ENCODE measurements at regions not wholly inside any gene's neighbourhood (a gene's known extent, or its start where the extent isn't known, plus 50 kb on each side); places are given as distances from the start of the nearest gene placed in this dataset.
A peak's percentile ranks its signal among the peaks of the same experiment; 100 is the strongest.

DNA sequence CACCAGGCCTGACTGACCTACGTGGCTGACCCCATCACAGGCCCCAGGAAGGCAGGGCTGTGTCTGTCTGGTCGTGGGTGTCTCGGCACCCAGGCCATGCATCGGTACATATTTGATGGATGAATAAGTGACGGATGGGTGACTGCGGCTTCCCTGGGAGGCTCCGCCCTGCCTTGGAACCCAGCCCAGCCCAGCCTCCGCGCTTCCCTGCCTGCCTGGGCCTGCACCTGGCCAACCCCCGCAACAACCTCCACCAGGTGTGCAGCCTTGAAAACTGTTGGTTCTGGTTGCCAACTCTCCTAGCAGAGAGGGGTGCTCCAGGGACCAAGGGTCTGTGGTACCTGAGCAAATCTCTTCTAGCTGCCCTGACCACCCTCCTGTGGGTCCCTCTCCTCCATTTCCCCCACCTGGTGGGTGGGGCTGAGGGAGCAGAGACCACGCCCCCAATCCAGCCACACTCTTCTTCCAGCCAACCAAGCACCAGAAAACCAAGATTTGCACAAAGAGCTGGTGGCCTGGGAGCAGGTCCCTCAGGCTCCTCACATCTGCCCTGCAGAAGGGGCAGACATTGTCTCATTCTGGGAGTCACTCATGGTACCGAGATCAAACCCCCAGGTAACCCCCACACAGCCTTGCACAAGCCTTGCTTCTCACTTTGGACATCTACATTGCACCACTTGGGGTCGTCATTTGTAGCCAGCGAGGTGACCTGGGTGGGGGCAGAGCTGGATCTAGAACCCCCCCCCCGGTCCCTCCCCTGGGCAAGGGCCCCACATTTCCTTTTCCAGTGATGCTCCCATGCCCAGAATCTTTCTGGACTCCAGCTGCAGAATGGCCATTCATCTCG lies 100.6 kb upstream of the IER5L start:
- DNase-seq (ENCODE audit: insufficient read length, low spot score), result no peak
- FAIRE-seq, result no peak

DNA sequence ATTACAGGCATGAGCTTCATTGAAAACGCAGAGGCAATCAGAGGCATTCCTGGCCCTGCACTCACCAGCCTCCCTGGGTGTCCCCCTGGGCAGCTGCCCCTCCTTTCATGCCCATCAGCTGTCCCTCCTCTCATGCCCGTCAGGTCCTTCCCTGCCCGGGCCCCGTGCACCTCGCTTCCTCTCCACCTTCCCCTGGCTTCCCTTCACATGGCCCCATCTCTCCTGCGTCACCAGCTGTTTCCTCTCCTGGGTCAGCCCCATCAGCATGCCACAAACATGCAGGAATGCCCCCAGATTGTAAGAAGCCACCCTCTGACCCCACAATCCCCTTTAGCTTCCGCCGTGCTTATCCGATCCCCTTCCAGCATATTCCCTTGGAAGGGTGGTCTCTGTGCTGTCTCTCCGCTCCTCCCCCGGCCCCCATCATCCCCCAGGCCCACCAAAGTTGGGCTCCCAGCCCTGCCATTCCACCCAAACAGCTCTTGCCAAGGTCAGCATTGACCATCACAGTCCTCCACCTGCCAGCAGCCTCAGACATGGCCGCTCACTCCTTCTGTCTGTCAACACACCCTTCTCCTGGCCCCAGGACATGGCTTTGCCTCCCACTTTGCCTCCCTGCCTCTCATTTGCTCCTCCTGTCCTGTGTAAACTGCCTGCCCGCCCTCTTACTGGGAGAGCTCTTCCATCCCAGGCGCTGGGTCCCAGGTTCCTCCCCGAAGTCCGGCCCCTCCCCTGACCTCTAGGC lies 98.6 kb upstream of the IER5L start:
- no peak for DNase-seq (ENCODE audit: insufficient read length, low spot score)
- no peak for FAIRE-seq

DNA sequence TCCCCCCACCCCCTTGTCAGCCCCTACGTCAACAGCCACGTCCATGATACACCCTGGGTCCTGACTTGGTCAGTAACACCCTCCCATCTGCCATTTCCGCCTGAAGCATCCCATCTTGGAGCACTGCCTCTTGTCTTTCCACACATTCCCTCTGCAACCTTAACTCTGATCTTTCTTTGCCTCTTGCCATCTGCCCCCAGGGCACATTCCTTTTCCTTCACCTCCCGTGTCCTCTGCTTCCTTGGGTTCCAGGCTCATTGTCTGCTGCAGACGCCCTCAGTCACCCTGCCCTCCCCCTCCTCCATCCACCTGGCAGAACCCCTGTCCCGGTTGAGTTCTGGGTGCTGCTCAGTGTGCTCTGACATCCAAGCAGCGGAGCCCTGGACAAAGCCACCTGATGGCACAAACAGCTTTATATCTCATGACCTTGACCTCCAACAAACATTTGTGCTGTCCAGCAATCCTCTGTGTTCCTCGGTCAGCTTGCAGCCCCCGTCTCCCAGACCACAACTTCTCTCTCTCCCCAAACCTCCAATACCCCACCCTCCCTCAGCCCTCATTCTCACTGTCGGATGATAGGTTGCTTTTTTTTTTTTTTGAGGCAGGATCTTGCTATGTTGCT lies 97.7 kb upstream of the IER5L start:
- DNase-seq (ENCODE audit: insufficient read length, low spot score), result no peak
- FAIRE-seq, result no peak

DNA sequence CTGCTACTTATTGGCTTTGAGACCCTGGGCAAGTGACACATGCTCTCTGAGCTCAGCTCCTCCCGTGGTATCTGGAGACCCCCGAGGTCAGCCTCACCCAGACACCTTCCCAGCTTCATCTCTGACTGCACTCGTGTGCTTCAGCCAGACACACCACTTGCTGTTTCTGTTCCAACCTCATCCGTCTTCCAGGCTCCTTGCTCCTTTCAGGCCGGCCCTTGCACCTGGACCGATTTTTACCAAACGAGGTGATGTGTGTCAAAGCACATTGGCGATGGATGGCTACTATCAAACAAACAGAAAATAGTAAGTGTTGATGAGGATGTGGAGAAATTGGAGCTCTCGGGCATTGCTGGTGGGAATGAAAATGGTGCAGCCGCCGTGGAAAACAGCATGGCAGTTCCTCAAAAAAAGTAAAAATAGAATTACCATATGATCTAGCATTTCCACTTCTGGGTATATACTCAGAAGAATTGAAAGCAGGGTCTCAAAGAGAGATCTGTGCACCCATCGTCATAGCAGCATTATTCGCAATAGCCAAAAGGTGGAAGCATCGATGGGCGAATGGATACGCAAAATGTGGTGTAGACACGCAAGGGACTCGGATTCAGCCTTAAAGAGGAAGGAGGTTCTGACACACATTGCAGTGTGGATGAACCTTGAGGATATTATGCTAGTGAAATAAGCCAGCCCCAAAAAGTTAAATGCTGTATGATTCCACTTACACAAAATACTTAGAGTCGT lies 96.1 kb upstream of the IER5L start:
- DNase-seq (ENCODE audit: insufficient read length, low spot score) (no peak), FAIRE-seq (no peak)

DNA sequence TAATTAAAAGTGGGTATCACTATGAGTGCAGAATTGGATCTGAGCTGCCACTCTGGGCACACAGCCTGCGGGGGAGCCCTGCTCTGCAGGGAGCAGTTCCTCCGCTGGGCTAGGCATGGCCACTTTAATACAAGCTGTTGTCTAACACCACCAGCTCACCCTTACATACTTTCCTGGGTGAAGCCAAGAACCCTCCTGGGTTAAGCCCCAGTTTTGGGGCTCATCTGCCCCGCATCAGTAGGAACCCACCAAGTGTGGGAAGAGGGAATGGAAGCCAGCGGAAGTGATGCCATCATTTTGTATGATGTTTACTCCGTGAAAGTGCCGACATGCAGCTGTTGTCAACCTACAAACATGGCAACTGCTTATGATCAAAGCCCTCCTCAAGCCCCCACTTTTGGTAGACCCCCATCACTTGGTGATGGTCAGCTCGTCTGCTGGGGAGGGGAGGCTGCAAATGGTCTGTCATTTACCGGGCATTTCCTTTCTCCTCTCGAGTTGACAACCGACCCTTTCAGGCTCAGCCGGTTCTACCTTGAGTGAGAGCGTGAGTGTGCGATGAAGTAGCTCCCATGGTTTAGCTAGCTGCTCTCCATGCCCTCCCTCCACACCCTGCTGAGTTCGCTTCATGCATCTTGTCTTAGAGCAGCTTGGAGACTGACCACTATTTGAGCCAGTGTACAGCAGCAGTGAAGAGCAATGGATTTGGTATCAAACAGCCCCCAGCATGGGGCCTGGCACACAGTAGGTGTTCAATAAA lies 95.3 kb upstream of the IER5L start:
- DNase-seq (ENCODE audit: insufficient read length, low spot score) (no peak), FAIRE-seq (no peak)

DNA sequence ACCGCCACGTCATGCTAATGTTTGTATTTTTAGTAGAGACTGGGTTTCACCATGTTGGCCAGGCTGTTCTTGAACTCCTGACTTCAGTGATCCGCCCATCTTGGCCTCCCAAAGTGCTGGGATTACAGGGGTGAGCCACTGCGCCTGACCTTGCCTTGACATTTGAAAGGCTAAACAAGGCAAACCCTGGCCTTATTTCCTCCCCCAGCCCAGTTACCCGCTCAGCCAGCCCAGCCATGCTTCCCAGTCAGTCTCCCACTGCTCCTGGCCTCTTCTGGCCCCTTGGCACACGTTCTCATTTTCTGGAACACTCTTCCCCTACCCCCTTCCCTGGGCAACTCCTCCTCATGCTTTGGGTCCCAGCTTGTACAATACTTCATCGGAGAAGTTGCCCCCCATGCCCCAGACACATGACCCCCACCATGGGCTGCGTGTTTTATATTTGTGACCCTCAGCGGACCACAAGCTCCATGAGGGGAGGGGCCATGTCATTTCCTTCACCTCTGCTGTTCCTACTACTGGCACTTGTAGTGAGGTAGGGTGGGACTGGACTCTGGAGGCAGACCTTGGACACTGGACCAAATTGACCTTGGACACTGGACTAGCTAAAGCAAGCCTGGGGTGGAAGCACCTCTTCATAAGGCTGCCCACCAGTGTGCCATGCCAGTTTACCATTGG lies 94.4 kb upstream of the IER5L start:
- FAIRE-seq (no peak), DNase-seq (ENCODE audit: insufficient read length, low spot score) (no peak)

DNA sequence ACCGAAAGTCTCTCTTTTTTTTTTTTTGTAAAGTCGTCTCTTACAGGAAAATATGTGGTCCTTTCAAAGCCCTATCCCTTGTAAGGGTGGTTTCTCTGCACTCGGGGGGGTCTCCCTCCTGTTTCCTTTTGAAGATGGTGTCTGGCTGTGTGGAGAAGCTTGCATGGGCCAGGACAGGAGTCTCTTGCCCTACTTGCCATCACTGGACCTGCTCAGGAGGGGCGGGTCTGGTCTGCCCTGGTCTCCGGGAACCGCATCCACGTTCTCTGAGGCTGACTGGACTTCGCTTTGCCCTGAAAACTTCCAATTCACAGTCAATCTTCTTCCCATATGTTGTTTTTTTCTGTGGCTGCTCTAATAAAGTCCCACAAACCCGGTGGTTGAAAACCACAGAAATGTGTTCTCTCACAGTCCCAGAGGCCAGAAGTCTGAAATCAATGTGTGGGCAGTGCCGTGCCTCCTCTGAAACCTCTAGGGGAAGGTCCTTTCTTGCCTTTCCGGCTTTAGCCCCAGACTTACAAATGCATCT lies 92.9 kb upstream of the IER5L start:
- DNase-seq (ENCODE audit: insufficient read length, low spot score), result no peak
- peak; percentile 95 for FAIRE-seq

DNA sequence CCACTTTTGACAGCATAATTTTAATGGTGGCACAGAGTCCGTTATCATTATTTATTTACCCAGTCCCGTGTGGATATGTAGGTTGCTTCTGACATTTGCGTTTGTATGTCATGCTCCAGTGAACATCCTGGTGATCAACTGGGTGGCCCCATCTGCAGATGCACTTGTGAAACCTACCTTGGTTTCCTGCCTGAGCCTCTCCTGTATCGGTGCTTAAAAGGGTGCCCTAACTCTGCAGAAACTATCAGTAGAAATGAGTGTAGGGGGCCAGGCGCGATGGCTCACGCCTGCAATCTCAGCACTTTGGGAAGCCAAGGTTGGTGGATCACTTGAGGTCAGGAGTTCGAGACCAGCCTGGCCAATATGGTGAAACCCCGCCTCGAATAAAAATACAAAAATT lies 92.1 kb upstream of the IER5L start:
- FAIRE-seq (peak; percentile 97), DNase-seq (ENCODE audit: insufficient read length, low spot score) (peak; percentile 70)

DNA sequence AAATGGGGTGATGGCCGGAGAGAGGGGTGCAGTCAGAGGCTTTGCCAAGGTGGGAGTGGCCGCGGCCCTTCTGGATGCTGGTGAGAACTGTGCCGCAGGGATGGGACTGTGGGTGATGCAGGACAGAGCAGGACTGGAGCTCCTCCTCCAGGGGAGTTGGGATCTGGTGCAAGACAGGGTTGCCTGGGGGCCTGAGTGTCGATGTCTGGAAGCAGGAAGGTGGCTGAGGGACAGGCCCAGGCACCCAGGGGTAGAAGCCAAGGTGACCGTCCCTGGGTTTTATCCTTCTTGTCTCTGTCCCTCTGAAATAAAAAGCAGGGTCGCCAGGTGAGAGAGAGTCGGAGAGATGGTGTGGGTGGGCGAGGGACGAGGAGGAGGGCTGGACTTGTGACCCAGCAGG lies 89.1 kb upstream of the IER5L start:
- FAIRE-seq (no peak), DNase-seq (ENCODE audit: insufficient read length, low spot score) (no peak)

DNA sequence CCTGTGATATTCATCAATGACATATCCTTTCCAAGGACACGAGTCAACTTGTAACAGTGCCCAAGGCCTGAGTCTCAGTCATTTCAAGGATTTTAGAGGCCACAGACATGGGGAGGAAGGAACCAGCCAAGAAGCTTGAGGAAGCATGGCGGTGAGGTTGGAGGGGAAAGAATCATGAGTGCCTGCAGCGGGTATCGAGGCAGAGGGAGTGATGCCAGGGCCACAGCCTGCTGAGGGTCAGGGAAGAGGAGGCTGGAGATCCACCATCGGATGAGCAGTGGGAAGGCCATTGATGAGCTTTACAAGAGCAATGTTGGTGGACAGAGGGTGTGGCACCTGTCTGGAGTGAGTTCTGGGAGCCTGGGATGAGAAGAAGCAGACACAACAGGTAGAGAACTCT lies 88.5 kb upstream of the IER5L start:
- no peak for FAIRE-seq
- no peak for DNase-seq (ENCODE audit: insufficient read length, low spot score)

DNA sequence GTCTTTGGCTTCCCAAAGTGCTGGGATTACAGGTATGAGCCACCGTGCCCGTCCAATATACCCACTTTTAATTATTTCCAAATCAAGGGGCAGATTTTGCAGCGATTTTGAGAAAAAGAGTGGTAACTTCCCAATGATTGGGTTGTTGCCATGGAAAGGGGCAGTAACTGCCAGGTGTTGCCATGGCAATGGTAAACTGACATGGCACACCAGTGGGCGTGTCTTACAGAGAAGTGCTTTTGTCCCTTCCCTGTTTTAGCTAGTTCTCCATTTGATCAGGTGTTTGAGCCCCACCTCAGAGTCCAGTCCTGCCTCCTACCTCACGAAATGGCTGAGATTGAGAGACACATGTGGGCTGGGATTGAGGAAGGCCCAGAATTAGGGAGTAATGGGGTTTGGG lies 86.3 kb upstream of the IER5L start:
- no peak for DNase-seq (ENCODE audit: insufficient read length, low spot score)
- no peak for FAIRE-seq

DNA sequence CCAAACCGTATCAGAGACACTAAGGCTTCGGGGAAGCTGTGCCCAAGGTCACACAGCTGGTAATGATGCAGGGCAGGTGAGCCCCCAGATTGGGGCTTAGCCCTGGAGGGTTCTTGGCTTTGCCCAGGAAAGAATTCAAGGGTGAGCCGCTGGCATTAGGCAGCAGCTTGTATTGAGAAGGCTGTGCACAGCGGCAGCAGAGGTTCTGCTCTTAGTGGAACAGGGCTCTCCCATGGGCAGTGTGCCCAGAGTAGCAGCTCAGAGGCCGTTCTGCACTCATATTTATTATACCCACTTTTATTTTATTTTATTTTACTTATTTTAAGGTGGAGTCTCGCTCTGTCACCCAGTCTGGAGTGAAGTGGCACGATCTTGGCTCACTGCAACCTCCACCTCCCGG lies 85.8 kb upstream of the IER5L start:
- FAIRE-seq, result no peak
- DNase-seq (ENCODE audit: insufficient read length, low spot score), result no peak

DNA sequence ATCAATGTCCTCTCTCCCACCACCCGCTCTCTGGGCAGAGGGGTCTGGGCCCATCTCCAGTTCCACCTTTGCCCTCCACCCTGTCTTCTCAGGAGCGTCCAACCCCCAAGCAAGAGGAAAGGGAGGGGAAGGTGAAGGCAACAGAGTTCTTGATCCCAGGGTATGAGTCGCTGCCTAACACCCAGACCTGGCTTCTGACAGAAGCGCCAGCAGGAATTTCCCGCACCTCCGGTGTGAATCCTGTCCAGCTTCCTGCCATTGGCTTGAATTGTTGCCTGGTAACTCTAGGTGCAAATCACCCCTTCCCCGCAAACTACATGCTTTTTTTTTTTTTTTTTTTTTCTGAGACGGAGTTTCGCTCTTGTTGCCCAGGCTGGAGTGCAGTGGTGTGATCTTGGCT lies 84.2 kb upstream of the IER5L start:
- no peak for FAIRE-seq
- no peak for DNase-seq (ENCODE audit: insufficient read length, low spot score)

DNA sequence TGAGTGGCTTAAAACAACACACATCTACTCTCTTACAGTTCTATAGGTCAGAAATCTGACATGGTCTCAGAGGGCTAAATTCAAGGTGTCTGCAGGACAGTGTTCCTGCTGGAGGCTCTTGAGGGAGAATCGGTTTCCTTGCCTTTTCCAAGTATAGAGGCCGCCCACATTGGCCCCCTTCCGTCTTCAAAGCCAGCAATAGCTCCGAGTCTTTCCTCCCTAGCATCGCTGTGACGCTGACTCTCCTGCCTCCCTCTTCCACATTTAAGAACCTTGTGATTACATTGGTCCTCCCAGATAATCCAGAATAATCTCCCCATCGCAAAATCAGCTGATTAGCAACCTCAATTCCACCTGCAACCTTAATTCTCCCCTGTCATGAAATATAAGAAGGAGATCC lies 81.3 kb upstream of the IER5L start:
- DNase-seq (ENCODE audit: insufficient read length, low spot score), result no peak
- FAIRE-seq, result no peak

DNA sequence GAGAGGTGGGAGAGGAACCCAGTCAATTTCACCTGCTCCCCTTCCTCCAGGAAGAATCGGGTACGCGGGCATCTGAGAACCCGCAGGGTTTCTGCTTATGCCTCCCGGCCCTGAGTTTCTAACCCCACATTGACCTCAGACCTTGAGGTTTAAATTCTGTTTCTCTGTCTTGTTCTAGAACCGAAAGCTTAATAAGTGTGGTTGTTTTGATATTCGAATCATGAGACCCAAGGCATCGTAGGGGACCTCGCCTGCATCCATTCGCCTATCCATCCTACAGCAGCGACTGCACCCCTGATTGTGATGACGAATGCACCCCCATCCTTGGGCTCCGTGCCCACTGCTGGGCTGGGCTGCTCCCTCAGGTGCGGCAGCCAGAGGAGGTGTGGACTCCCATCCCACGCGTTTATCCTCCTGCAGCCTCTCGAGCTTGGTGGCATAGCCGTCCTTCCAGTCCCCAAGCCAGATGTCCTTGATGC lies 80.8 kb upstream of the IER5L start:
- DNase-seq (ENCODE audit: insufficient read length, low spot score), result no peak
- FAIRE-seq, result peak; percentile 77

DNA sequence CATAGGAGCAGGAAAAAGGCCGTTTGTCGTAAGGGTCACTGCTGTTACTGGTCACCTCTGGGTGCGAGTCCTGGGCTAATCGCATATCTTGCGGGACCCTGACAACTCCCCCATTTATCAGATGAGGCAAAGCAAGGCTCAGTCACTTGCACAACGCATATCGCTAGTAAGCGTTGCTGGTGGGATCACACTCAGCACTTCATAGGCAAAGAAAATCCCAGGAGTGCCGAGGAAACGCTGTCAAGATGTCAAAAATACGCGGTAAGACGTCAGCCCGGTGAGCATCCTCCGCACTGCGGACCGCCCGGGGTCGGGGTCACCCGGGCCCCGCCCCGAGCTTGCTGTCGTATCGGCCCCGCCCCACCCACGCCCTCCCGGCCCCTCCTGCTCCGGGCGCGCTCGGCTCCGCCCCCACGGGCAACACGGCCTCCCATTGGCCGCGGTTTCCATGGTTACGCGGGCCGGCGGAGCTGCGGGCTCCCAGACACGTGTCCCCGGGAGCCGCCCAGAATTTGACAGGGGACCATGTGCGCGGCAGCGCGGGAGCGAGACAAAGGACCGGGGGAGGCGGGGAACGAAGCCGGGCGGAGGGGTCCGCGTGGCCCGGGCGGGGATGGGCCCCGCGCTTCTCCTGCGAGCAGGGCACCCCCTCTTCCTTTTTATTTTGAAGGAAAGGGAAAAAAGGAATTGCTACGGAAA lies 80.2 kb upstream of the IER5L start:
- DNase-seq (ENCODE audit: insufficient read length, low spot score), result peak; percentile 70
- FAIRE-seq, result no peak

DNA sequence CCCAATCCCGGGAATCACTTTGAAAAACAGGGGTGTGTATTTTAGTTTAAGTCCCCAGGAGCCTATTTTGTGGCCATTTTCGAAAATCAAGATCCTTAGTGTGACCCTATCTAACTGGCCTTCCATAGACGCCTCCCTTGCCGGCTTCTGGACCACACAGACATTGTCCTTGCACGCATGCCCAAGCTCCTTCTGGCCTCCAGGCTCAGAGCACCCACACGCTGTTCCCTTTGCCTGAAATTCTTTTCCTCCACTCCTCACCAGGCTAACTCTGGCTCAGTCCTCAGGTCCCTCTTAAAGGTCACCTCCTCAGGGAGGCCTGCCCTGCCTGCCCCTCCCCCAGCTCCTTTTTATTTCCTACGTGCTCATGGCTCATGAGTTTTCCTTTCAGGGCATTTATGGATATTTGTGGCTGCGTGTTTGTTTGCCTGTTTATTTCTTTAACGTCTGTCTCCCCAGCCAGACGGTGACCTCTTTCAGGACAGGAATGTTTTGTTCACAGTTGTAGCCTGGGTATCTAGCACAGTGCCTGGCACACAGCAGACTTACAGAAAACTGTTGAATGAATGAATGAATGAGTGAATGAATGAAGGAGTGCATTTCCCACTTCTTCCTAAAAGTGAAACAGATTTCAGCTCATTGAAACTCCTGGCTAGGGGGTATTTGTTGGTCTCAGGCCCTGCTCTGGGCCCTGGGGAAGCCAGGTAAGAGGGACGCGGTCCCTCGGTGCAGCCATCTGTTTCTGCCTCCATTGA lies 79.1 kb upstream of the IER5L start:
- DNase-seq (ENCODE audit: insufficient read length, low spot score), result no peak
- no peak for FAIRE-seq
